DMS53 treated with DMSO at 0.1 percent for 48 hours (cell line): ENCODE measurements at regions not wholly inside any gene's neighbourhood (a gene's known extent, or its start where the extent isn't known, plus 50 kb on each side); places are given as distances from the start of the nearest gene placed in this dataset.
A peak's percentile ranks its signal among the peaks of the same experiment; 100 is the strongest.

Experiments used
- DNase-seq: peaks from one replicate; lab custom pipeline; 2025; ENCODE audit not compliant: unreplicated experiment; lab: John Stamatoyannopoulos, UW

GRCh38 chr9:79280691-79281090 lies 291.1 kb upstream of the TLE4 start:
- no peak for DNase-seq

GRCh38 chr9:79284081-79284480 lies 287.7 kb upstream of the TLE4 start:
- DNase-seq: no peak

DNA sequence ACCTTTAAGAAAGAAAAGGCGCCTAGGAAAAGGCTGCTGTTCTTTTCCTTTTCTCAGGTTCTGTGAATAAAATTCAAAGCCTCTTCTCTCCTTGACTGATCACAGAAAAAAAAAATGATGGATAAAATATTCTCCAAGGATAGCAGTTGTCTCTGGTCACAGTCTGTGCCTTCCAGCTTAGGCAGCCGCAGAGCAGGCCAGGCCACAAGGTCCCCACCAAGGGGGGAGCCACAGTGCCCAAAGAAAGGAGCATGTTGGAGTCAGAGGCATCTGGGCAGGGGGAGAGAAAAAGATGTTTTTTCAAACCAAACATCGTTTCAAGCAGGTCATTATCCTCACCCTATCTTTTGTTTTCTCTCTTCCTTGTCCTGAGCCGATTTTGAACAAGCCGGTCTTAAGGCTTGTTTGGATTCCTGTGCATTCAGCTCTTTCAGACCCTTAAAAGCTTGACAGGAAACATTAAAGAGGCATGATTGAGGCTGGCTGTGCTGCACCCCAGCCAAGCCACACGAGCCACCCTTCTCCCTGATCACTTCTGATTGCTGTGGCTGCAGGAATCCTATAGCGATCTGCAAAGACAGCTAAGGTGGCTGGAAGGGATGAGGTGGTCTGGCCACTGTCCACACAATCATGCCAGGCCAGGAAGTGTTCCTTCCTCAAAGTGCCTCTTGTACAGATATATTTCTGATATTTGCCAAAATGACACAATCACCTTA lies 284.6 kb upstream of the TLE4 start:
- DNase-seq: no peak

- DNase-seq: no peak
Measured at GRCh38 chr9:79287708-79288290, 284.0 kb upstream of the TLE4 start.

GRCh38 chr9:79289856-79290255 lies 281.9 kb upstream of the TLE4 start:
- DNase-seq: no peak

DNA sequence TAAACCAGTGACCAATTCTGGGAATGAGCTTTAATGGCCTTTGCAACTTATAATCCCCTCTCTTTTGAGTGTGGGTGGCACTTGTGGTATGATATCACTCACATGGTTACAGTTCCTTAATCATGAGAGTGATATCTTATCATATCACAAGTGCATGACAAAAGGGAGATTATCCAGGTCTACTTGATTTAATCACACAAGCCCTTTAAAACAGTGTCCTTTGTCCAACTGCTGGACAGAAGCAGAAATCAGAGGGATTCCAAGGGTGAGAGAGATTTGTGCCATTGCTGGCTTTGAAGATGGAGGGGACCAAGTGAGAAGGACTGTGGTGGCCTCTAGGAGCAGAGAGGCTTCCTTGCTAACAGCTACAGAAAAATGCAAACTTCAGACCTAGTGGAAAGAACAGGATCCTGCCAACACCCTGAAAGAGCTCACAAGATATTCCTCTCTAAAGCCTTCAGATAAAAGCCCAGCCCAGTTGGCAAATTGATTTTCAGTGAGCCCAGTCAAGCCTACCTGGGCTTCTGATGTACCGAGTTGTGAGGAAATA lies 279.0 kb upstream of the TLE4 start:
- no peak for DNase-seq

GRCh38 chr9:79300068-79300467 lies 271.7 kb upstream of the TLE4 start:
- peak; percentile 77 for DNase-seq

- DNase-seq: no peak
Measured at GRCh38 chr9:79301085-79301484, 270.7 kb upstream of the TLE4 start.

DNA sequence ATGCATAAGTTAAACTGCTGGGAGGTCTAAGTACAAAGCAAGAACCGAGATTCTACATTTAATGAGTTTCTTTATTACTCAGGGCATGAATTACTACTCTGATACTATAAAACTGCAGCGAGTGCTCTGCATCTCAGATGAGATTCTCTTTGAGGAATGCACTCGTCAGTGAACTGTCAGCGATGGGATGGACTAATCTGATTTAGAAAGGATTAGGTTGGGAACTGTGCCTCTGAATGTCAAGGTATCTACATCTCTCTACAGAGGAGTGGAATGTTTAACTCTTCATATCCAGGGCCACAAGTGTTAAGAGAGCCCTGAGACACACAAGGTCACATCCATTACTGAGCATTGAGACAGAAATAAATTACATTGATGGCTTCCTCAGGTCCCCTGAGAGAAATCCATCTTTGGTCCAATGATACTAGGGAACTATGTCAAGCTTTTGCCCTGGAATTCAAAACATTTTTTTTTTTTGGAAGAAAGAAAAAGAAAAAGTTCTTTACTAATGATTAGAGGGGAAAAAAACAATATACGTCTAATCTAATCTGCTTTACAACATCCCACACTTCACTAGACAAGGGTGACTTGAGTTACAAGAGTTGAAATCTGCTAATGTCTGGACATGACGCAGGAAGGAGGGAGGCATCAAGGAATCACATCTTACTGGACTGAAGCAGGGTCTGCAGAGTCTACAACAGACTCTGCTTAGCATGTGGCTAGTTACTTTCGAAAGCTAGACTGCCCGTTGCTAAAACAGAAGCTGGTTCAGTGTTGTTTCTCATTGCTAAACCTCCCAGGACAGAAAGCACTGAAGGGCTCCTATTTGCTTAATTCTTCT lies 270.0 kb upstream of the TLE4 start:
- DNase-seq: no peak

- DNase-seq: no peak
Measured at GRCh38 chr9:79302569-79302968, 269.2 kb upstream of the TLE4 start.

DNA sequence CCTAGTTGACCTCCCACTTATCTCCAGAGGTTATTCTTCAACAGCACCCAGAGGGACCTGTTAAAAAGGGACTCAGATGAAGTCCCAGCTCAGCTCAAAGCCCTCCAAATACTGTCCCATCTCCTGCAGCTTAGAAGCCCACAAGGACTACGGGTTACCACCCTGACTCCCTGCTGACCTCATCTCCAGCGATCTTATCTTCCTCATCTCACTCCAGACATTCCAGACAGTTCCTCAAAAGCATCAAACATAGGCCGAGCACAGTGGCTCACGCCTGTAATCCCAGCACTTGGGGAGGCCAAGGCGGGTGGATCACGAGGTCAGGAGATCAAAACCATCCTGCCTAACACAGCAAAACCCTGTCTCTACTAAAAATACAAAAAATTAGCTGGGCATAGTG lies 263.8 kb upstream of the TLE4 start:
- no peak for DNase-seq

DNA sequence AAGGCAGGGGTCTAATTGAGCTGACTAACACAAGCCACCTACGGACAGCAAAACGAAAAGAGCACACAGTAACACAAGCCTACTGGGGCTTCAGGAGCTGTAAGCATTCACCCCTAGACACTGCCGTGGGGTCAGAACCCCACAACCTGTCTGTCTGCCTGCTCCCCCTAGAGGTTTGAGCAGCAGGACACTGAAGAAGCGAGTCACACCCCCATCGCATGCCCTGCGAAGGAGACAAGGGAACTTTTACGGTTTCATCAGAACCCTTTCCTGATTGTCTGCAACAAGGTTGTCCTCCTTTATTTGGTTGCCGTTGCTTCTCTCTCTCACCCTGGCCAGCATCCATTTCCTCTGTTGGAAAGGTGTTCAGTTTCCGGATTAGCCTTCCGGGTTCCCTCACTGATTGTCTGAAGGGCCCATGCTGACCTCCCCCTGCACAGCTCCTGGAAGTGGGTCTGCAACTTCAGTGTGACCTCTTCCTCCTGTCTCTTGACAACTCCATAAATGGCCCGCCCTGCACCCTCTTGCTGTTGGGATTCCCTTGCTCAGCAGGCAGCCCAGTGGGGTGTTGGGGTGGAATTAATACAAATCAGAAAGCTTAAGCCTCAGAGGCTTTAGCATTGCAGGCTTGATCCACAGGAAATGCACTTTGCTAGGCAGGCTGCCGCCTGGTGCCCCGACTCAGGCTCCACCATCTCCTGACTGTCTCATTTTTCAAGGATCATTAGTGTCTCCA lies 258.9 kb upstream of the TLE4 start:
- DNase-seq: no peak

GRCh38 chr9:79325501-79325900 lies 246.3 kb upstream of the TLE4 start:
- DNase-seq: no peak

GRCh38 chr9:79329861-79330260 lies 241.9 kb upstream of the TLE4 start:
- no peak for DNase-seq

DNA sequence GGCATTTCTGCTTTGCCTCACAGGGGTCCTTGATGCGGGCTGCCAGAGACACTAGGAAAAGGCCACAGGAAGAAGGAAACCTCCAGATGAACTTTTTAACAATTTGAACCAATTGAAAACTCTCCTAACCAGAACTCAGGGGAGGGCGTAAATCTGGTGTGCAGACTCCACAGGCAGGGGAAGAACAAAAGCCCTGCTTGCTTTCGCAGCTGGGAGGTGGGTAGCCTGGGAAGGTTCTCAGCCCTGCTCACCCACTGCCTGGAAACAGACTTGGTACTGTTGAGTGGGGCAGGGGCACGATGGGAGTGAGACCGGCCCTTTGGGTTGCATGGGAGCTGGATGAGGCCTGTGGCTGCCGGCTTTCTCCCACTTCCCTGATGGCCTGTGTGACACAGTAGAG lies 237.8 kb upstream of the TLE4 start:
- DNase-seq: no peak

GRCh38 chr9:79334711-79335110 lies 237.1 kb upstream of the TLE4 start:
- DNase-seq: no peak

DNA sequence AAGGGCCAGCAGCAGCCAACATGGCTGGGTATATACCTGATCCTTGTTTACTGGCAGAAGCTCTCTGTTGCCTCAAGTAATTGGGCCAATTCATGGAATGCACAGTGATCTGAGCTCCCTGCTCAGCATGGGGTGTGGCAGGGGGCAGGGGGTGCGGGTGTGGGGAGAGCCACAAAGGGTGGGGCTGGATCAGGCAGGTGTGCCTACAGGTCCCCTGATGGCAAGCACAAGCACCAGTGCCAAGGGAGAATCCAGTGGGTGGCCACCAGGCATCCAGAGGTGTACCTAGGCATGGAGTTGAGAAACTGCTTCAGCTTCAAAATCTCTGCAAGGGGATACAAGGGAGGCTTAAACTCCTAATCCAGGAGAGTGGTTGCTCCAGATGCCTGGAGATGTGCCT lies 235.8 kb upstream of the TLE4 start:
- no peak for DNase-seq

GRCh38 chr9:79341561-79341960 lies 230.2 kb upstream of the TLE4 start:
- no peak for DNase-seq

- no peak for DNase-seq
Measured at GRCh38 chr9:79346350-79347020, 225.3 kb upstream of the TLE4 start.

GRCh38 chr9:79352322-79352721 lies 219.4 kb upstream of the TLE4 start:
- DNase-seq: no peak
